T-helper 17 cell (primary cell): ENCODE measurements at regions not wholly inside any gene's neighbourhood (a gene's known extent, or its start where the extent isn't known, plus 50 kb on each side); places are given as distances from the start of the nearest gene placed in this dataset.

Source experiments
- ATAC-seq: fragments of 150-1000 bp; cut with Tn5 transposase; 2 replicates; pipeline ENCODE4 v1.10.0; 2021; ENCODE audit warnings: mild to moderate bottlenecking, moderate library complexity
- DNase-seq, 3 donors: peaks; one replicate each; pipeline versions ENCODE4 v3.0.0 to v3.0.0-alpha.2; 2020 to 2021
- H3K9me3 ChIP-seq: one replicate; pipeline ENCODE4 v1.7.0; 2013; ENCODE audit warnings: low read length, mild to moderate bottlenecking; ENCODE audit not compliant: control insufficient read depth, poor library complexity, severe bottlenecking
- H3K27ac Mint-ChIP-seq: one replicate; pipeline ENCODE4 v1.8.0; 2022; ENCODE audit warnings: mild to moderate bottlenecking, moderate library complexity, mixed read lengths
- H3K27me3 Mint-ChIP-seq: one replicate; pipeline ENCODE4 v1.8.0; 2022; ENCODE audit warnings: mixed read lengths
- H3K36me3 Mint-ChIP-seq: one replicate; pipeline ENCODE4 v1.8.0; 2022; ENCODE audit warnings: low read depth, mixed read lengths
- H3K4me1 Mint-ChIP-seq: one replicate; pipeline ENCODE4 v1.8.0; 2022; ENCODE audit warnings: mild to moderate bottlenecking, mixed read lengths
- H3K4me3 Mint-ChIP-seq: one replicate; pipeline ENCODE4 v1.8.0; 2022; ENCODE audit warnings: mild to moderate bottlenecking, moderate library complexity, mixed read lengths

DNA sequence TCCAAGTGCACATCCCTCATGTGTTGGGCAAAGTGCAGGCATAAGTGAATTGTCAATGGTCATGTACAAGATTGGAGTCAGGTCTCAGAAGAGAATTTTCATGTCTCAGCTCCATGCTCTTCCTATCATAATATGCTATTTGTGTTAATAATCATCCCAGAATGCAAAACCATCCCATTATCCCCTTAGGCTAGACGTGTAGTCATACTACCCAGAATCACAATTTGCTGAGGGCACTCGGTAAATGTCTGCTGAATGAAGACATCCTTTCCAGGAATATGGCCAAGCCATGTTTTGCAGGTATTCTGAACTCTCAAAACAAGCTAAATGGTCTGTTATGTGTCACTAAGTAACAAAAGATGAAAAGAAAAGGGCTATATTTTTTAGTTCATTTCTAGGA, 263.8 kb downstream of the RAD51AP2 start:
- no peaks in the 10 kb centered on the region for H3K36me3 Mint-ChIP-seq
- ATAC-seq: no peak
- H3K9me3 ChIP-seq: no peaks in the 10 kb centered on the region
- no peak for DNase-seq
- H3K4me1 Mint-ChIP-seq: no peaks in the 10 kb centered on the region
- H3K27me3 Mint-ChIP-seq: no peaks in the 10 kb centered on the region
- no peak overlapping the region for H3K27ac Mint-ChIP-seq
- no peak overlapping the region for H3K4me3 Mint-ChIP-seq

DNA sequence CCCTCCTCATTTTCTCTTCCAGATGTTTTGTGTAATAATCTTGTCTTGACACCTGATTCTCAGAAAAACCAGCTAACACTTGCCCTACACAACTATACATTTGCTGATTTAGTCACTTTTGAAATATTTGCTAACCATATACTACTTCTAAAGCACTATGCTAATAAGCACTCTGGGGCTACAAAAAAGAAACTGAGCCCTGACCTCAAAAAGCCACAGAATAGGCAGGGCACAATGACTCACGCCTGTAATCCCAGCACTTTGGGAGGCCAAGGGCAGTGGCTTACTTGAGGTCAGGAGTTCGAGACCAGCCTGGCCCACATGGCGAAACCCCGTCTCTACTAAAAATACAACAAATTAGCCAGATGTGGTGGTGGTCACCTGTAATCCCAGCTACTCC, 266.0 kb downstream of the RAD51AP2 start:
- Mint-ChIP-seq H3K27ac (no peak overlapping the region), H3K4me3 (no peak overlapping the region), H3K4me1 (no peaks in the 10 kb centered on the region), H3K27me3 (no peaks in the 10 kb centered on the region), H3K36me3 (no peaks in the 10 kb centered on the region)
- no peaks in the 10 kb centered on the region for H3K9me3 ChIP-seq
- DNase-seq (no peak), ATAC-seq (no peak)

DNA sequence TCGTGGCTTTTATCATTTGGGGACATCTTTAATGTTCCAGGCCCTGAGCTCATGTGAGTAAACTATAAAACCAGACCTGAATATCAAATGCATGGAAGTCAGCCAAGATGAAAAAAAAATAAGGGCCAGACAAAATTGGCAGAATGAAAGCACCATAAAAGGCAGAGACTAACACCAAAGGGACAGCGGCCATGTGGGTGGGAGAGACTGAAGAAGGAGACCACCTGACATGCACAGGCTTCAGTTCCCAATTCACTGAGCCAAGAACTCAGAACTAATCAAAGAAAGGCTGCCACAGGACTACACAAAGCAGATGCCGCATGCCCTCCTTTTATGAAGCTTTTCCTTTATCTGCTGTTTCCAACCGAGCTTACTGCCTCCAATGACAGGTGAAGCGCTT, 267.1 kb downstream of the RAD51AP2 start:
- Mint-ChIP-seq H3K4me3 (no peak overlapping the region), H3K27ac (no peak overlapping the region), H3K4me1 (no peaks in the 10 kb centered on the region), H3K27me3 (no peaks in the 10 kb centered on the region), H3K36me3 (no peaks in the 10 kb centered on the region)
- DNase-seq (no peak), ATAC-seq (no peak)
- H3K9me3 ChIP-seq: no peaks in the 10 kb centered on the region

DNA sequence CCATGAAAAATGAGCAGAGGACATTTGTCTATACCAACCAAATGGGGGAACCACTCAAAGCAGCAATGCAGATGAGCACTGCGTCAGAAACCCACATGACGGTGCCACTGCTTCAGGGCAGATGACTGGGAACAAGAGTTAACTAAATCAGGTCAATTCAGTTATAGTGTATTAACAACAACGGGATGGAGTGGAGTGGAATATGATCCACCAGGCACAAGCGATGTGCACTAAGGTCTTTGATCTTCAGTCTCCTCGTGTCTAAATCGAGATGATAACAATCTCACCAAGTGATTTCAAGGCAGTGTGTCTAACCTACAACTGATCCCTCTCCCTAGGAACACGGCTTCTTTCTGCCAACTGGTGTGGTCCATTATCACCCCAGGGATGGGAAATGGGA, 269.0 kb downstream of the RAD51AP2 start:
- ATAC-seq (no peak), DNase-seq (no peak)
- no peaks in the 10 kb centered on the region for H3K9me3 ChIP-seq
- Mint-ChIP-seq H3K4me3 (no peak overlapping the region), H3K27ac (no peak overlapping the region), H3K4me1 (no peaks in the 10 kb centered on the region), H3K36me3 (no peaks in the 10 kb centered on the region), H3K27me3 (no peaks in the 10 kb centered on the region)

DNA sequence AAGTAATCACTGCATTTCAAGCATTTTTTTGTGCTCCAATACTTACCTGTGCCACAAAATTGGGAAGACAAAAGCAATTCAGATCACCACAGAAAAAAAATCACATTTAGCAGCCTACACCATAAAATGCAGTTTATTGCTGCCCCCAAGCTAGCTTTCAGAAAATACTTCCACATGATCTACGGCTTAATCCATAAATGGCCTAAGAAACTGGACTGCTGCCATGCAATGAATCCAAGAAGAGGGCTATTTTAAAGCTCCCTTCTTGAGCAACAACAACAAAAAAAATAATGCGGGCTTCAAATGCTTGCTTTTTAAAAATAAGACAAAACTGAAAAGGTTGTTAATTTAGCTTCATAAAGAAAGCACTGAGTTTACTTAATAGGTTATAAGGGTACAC, 272.3 kb downstream of the RAD51AP2 start:
- no peak overlapping the region for H3K27ac Mint-ChIP-seq
- DNase-seq (no peak), ATAC-seq (no peak)
- no peaks in the 10 kb centered on the region for H3K36me3 Mint-ChIP-seq
- H3K4me3 Mint-ChIP-seq: no peak overlapping the region
- H3K27me3 Mint-ChIP-seq: no peaks in the 10 kb centered on the region
- no peaks in the 10 kb centered on the region for H3K9me3 ChIP-seq
- H3K4me1 Mint-ChIP-seq: no peaks in the 10 kb centered on the region

DNA sequence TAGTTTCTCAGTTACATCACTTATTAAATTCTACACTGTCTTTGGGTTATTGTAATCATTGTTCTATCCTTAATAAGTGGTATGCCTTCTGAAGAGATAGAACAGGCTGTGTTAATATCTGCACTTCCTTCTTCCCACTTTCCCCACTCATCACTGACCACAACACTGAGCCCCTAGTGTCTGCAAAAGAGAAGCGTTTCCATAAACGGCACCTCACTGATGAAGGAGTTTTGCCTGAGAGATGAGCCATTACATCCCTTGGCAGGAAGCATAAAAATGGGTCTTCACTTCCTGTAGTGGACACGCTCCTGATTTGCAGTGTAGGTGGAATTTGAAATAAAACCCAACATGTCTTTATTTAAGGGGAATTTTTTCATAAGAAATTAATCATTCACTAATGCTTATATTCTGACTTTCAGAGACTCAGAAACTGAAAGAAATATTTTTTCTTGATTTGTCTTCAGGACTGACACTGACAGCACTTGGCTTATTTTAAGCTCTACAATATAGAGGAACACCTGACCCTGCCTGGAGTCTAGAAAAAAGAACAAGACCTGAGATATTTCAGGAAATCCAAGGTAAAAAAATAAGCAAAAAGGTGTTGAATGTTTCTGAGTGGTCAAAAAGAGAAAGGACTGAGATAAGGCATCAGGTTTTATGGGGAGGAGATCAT, 275.3 kb downstream of the RAD51AP2 start:
- Mint-ChIP-seq H3K4me3 (no peak overlapping the region), H3K27me3 (no peaks in the 10 kb centered on the region), H3K36me3 (no peaks in the 10 kb centered on the region), H3K27ac (no peak overlapping the region), H3K4me1 (no peaks in the 10 kb centered on the region)
- ATAC-seq (no peak), DNase-seq (no peak)
- H3K9me3 ChIP-seq: no peaks in the 10 kb centered on the region

DNA sequence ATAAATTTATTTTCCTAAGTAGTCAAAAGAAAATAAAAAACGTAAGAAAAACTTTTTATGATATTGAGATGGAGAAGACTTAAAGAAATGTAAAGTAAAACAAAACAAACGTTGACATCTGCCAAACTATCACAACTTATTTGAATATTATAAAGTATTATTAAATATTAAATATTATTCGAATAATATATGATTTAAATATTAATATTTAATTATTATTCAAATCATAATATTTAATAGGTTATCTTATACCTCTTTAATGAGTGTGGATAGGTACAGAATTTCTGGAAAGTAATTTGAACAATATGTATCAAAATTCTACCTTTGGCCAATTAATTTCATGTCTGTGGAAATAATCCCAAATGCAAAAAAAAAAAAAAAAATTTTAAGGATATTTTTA, 278.7 kb downstream of the RAD51AP2 start:
- no peaks in the 10 kb centered on the region for H3K9me3 ChIP-seq
- no peak overlapping the region for H3K4me3 Mint-ChIP-seq
- no peak for ATAC-seq
- no peaks in the 10 kb centered on the region for H3K4me1 Mint-ChIP-seq
- H3K27ac Mint-ChIP-seq: no peak overlapping the region
- H3K36me3 Mint-ChIP-seq: no peaks in the 10 kb centered on the region
- no peaks in the 10 kb centered on the region for H3K27me3 Mint-ChIP-seq
- DNase-seq: no peak

DNA sequence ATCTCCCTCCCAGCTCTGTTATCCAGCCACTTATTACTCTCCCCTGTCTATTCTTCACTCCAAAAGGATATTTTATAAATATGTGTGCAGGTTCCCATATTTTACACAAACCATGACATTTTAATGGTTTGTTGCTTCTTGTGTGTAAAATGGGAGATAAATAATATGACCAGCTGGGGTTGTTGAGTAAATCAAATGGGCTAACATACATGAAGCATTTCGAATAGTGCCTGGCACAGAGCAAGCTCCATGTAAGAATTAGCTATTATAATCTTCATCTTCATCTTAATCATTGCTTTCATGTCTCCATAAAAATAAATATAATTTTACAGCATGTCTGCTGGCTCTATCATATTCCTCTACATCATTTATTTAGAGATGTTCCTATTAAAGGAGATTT, 283.1 kb downstream of the RAD51AP2 start:
- no peaks in the 10 kb centered on the region for H3K9me3 ChIP-seq
- Mint-ChIP-seq H3K27ac (no peak overlapping the region), H3K4me3 (no peak overlapping the region), H3K36me3 (no peaks in the 10 kb centered on the region), H3K4me1 (no peaks in the 10 kb centered on the region), H3K27me3 (no peaks in the 10 kb centered on the region)
- ATAC-seq (no peak), DNase-seq (no peak)

DNA sequence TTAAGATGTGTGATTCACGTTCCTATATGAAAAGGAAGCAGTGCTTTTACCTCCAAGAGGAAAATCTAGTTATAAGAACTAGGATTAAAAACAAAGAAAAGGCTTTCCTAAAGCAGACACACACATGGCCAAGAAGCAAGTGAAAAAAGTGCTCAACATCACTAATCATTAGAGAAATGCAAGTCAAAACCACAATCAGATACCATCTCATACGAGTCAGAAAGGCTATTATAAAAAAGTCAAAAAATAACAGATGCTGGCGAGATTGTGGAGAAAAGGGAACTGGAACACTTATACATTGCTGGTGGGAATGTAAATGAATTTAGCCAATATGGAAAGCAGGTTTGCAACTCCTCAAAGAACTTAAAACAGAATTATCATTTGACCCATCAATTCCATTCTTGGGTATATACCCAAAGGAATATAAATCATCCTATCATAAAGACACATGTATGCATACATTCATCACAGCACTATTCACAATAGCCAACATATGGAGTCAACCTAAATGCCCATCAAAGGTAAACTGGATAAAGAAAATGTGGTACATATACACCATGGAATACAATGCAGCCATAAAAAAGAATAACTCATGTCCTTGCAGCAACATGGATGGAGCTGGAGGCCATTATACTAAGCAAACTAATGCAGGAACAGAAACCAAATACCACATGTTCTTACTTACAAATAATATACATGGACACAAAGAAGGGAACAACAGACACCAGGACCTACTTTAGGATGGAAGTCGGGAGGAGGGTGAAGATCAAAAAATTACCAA, 285.3 kb downstream of the RAD51AP2 start:
- ATAC-seq (no peak), DNase-seq (no peak)
- no peaks in the 10 kb centered on the region for H3K36me3 Mint-ChIP-seq
- no peaks in the 10 kb centered on the region for H3K4me1 Mint-ChIP-seq
- H3K27me3 Mint-ChIP-seq: no peaks in the 10 kb centered on the region
- H3K27ac Mint-ChIP-seq: no peak overlapping the region
- H3K4me3 Mint-ChIP-seq: no peak overlapping the region
- no peaks in the 10 kb centered on the region for H3K9me3 ChIP-seq

DNA sequence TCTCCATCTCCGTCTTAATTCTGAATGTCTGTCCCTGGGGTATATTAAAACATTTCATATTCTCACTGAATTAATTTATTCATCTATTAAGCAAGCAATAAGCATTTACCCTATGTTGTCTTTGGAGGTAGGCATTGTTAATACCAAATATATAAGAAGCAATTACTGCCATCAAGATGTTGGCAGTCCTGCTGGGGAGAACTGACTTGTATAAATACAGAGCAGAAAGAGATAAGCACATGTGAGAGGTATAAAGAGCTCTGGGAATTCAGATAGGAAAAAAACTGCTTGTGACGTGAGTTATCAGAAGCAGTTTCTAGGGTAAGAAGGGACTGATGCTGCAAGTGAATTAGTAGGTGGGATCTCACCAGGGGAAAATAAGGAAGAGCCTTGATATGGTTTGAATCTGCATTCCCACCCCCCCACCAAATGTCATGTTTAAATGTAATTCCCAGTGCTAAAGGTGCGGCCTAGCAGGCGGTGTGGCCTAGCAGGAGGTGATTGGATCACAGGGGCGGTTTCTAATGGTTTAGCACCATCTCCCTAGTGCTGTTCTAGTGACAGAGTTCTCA, 286.8 kb downstream of the RAD51AP2 start:
- H3K4me3 Mint-ChIP-seq: no peak overlapping the region
- no peak for ATAC-seq
- H3K9me3 ChIP-seq: no peaks in the 10 kb centered on the region
- DNase-seq: no peak
- no peaks in the 10 kb centered on the region for H3K27me3 Mint-ChIP-seq
- H3K36me3 Mint-ChIP-seq: no peaks in the 10 kb centered on the region
- no peaks in the 10 kb centered on the region for H3K4me1 Mint-ChIP-seq
- no peak overlapping the region for H3K27ac Mint-ChIP-seq

DNA sequence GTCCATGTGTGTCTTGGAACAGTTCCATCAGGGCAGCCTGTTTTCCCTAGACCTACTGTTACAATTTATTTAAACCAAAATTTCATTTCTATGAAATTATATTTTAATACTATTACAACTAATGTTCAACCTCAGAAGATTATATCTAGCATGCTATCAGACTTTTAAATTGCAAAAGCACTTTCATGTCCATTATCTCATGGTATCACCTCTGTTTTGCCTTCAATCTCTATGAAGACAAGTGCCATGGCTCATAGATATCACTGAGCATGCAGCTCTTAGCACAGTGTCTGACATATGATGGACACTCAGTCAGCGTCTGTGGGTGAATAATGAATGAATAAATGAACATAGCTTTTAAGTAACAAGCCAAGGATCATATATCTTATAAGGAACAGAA, 288.8 kb downstream of the RAD51AP2 start:
- no peak overlapping the region for H3K27ac Mint-ChIP-seq
- no peak for DNase-seq
- no peak overlapping the region for H3K4me3 Mint-ChIP-seq
- H3K36me3 Mint-ChIP-seq: no peaks in the 10 kb centered on the region
- ATAC-seq: no peak
- no peaks in the 10 kb centered on the region for H3K27me3 Mint-ChIP-seq
- no peaks in the 10 kb centered on the region for H3K9me3 ChIP-seq
- no peaks in the 10 kb centered on the region for H3K4me1 Mint-ChIP-seq

DNA sequence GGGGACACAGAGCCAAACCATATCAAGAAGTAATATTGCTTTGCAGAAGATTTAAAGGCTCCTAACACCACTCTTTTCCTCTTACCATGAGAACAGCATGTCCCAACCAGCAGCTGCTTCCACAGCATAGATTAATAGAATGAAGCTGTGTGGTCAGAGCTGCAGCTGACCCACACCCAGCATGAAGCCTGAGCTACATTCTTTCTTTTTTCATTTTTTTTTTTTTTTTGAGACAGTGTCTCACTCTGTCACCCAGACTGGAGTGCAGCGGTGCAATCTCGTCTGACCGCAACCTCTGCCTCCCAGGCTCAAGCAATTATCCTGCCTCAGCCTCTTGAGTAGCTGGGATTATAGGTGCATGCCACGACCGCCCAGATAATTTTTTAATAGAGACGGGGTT, 289.8 kb downstream of the RAD51AP2 start:
- no peaks in the 10 kb centered on the region for H3K9me3 ChIP-seq
- Mint-ChIP-seq H3K27me3 (no peaks in the 10 kb centered on the region), H3K4me1 (no peaks in the 10 kb centered on the region), H3K27ac (no peak overlapping the region), H3K36me3 (no peaks in the 10 kb centered on the region), H3K4me3 (no peak overlapping the region)
- DNase-seq (no peak), ATAC-seq (no peak)

DNA sequence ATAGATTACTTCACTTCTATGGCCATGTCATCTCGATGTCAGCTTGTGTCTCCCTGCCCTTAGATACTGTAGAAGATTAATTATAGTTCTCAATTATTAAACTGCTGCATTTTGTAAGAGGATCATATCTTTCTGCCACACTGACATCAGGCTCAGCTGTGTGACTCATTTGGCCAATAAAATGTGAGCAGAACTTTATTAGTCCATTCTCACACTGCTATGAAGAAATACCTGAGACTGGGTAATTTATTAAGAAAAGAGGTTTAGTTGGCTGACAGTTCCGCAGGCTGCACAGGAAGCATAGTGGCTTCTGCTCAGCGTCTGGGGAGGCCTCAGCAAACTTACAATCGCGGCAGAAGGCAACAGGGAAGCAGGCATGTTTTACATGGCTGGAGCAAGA, 290.4 kb downstream of the RAD51AP2 start:
- no peak for ATAC-seq
- Mint-ChIP-seq H3K4me3 (no peak overlapping the region), H3K27ac (no peak overlapping the region), H3K27me3 (no peaks in the 10 kb centered on the region), H3K36me3 (no peaks in the 10 kb centered on the region), H3K4me1 (no peaks in the 10 kb centered on the region)
- H3K9me3 ChIP-seq: no peaks in the 10 kb centered on the region
- no peak for DNase-seq
